Esophagus squamous epithelium (tissue), 4 donors: ENCODE measurements at regions not wholly inside any gene's neighbourhood (a gene's known extent, or its start where the extent isn't known, plus 50 kb on each side); places are given as distances from the start of the nearest gene placed in this dataset.

Experiments used
- POLR2A ChIP-seq, 4 donors: fragments of 450-650 bp; IDR thresholded peaks; one replicate each; pipeline ENCODE4 v1.6.1; 2017; ENCODE audit warnings: antibody characterized with exemption in 4 of 4, mild to moderate bottlenecking in 4 of 4, moderate library complexity in 3 of 4
- TF ChIP-seq, protein P1 (sequence below), 6 experiments: fragments of 450-650 bp in 4 of 6; fragments of 200-600 bp in 2 of 6; sonication (generic) in 2 of 6; IDR thresholded peaks; one replicate each; pipeline ENCODE4 v1.5.1; 2016 to 2019; ENCODE audit warnings: antibody characterized with exemption in 6 of 6, mild to moderate bottlenecking in 4 of 6, moderate library complexity in 4 of 6

DNA sequence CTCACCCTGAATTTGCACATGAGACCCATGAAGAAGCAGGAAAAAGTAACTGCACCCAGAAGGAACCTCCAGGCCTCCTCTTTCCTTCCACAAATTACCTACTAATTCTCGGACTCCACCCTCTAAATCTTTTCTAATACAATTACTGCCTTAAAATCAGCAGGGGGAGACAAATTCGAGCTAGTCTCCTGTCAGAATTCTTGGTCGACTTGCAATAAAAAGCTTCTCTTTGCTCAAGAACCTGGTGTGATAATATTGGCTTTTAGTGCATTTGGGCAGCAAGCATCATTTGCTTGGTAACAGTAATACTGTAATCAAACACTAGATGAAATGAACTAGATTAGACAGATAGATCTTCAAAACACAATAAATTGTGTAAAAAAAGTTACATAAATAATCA is 281.9 kb downstream of the RAP2B start:
- TF ChIP-seq POLR2A (IDR thresholded peaks at IDR 0.05): no peak
- TF ChIP-seq, protein P1, sequence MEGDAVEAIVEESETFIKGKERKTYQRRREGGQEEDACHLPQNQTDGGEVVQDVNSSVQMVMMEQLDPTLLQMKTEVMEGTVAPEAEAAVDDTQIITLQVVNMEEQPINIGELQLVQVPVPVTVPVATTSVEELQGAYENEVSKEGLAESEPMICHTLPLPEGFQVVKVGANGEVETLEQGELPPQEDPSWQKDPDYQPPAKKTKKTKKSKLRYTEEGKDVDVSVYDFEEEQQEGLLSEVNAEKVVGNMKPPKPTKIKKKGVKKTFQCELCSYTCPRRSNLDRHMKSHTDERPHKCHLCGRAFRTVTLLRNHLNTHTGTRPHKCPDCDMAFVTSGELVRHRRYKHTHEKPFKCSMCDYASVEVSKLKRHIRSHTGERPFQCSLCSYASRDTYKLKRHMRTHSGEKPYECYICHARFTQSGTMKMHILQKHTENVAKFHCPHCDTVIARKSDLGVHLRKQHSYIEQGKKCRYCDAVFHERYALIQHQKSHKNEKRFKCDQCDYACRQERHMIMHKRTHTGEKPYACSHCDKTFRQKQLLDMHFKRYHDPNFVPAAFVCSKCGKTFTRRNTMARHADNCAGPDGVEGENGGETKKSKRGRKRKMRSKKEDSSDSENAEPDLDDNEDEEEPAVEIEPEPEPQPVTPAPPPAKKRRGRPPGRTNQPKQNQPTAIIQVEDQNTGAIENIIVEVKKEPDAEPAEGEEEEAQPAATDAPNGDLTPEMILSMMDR (IDR thresholded peaks at IDR 0.05): no peak
